HG03439 (cell line): ENCODE measurements at regions not wholly inside any gene's neighbourhood (a gene's known extent, or its start where the extent isn't known, plus 50 kb on each side); places are given as distances from the start of the nearest gene placed in this dataset.

Experiments
- ATAC-seq: cut with Tn5 transposase; IDR thresholded peaks from one replicate; pipeline ENCODE4 v1.9.1; 2021; ENCODE audit warnings: mild to moderate bottlenecking, moderate library complexity; ENCODE audit not compliant: unreplicated experiment

DNA sequence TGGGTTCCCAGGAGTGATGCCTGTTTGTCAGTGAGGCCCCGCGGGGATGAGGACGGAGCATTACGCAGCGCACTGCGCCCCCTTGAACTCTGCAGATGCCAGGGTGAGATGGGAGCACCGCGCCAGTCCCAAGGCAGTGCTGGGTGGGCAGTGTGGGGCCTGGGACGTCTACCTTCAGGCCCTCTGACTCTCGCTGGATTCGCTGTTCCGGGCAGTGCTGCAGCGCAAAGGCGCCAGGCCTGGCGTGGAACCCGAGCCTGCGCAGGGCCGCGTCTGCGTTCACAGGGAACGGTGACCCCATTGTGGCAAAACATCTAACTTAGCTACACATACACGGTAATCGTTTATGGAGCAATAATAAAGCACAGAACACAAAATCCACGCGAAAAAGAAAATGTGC is 257.3 kb downstream of the QKI start:
- no peak for ATAC-seq

GRCh38 chr6:163671355-163671754 is 256.8 kb downstream of the QKI start:
- ATAC-seq, result no peak

- no peak for ATAC-seq
Measured at GRCh38 chr6:163670336-163670735, 255.8 kb downstream of the QKI start.

DNA sequence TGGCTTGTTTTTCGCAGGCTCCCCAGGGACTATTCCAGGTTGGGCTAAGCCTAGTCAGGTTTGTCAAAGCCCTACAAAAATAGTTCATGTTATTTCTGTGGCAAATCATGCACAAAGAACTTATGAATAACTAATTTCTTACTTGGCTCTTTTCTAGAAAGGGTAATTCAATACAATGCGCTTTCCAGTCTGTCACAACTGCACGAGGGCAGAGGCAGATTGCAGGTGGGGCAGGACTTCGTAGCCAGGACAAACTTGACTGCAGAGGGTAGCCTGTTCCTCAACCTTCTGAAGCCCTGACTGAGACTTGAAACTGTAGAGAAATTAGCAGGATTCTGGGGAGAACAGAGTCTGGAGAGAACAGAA is 253.5 kb downstream of the QKI start:
- ATAC-seq, result peak; percentile 50

GRCh38 chr6:163667372-163668060 is 253.0 kb downstream of the QKI start:
- ATAC-seq, result peak; percentile 95

GRCh38 chr6:163665464-163665863 is 250.9 kb downstream of the QKI start:
- no peak for ATAC-seq

GRCh38 chr6:163663575-163663974 is 249.1 kb downstream of the QKI start:
- no peak for ATAC-seq

GRCh38 chr6:163662604-163663225 is 248.2 kb downstream of the QKI start:
- ATAC-seq, result no peak

- ATAC-seq, result peak; percentile 80
Measured at GRCh38 chr6:163661272-163661671, 246.8 kb downstream of the QKI start.

DNA sequence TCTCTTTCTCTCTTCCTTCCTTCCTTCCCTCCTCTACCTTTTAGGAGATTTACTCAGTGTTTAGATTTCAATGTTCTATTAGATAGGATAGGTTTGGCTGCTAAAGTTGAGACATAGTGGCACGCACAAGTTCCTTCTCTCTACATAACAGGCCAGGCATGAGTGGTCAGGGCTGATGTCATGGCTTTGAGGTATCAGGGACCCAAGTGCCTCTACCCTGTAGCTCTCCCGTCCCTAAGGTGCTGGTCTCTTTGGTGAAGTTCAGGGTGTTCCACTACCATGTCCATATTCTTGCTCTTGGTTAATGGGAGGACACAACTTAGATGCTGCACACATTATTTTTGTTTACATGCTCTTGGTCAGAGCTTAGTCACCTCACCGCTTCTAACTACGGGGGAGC is 245.3 kb downstream of the QKI start:
- ATAC-seq, result no peak

GRCh38 chr6:163655217-163656121 is 241.0 kb downstream of the QKI start:
- no peak for ATAC-seq

- no peak for ATAC-seq
Measured at GRCh38 chr6:163651915-163652668, 237.6 kb downstream of the QKI start.

- no peak for ATAC-seq
Measured at GRCh38 chr6:163651426-163651825, 236.9 kb downstream of the QKI start.

DNA sequence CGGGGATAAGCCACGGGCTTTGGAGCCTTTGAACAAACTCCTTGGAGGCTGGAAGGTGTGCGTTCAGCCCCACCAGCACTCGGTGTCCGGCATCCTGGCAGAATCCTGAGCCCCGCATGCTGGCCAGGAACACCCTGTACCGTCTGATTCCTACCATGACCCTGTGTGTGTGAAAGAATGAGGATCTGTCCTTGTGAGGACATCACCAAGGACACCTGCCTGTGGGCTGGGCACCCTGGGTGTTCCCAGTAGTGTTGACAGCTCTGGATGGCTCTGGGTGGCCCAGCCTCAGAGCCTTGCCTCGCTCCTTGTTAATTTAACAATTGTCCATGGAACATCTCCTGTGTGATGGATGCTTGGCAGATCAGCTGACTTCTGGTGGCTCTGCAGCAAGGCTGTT is 234.3 kb downstream of the QKI start:
- no peak for ATAC-seq

GRCh38 chr6:163647624-163648023 is 233.1 kb downstream of the QKI start:
- ATAC-seq, result no peak

DNA sequence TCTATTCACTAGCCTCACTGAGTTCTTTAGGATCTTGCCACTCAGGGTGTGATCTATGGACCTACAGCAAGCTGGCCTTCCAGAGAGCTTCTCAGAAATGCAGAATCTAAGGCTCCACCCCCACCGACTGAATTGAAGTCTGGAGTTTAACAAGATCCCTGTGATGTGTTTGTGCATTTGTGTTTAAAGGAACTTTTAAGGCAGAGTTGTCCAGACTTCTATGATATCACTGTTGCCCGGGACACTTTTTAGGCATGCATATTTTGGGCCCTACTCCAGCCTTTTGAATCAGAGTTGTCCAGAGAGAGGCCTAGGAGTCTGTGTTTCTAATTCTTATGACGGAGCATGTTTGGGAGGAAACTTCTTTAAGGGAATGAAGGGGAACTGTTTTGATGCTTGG is 232.3 kb downstream of the QKI start:
- no peak for ATAC-seq

DNA sequence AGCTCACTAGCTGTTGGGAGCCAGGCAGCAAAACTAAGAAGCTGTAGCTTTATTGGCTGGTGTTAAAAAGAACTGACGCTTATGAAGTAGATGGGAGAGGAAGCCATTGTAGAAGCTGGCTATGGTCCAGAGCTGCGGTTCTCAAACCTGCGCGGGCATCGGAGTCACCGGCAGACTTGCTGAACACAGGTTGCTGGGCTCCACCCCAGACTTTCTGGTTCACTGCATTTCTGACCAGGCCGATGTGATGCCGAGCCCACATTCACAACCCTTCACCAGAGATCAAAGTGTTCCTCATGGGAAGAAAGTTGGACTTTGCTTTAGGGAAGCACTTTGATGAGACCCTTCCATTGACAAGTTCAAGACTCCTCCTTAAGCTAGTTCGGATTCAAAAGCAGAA is 231.6 kb downstream of the QKI start:
- no peak for ATAC-seq

GRCh38 chr6:163645560-163645959 is 231.0 kb downstream of the QKI start:
- ATAC-seq, result no peak

DNA sequence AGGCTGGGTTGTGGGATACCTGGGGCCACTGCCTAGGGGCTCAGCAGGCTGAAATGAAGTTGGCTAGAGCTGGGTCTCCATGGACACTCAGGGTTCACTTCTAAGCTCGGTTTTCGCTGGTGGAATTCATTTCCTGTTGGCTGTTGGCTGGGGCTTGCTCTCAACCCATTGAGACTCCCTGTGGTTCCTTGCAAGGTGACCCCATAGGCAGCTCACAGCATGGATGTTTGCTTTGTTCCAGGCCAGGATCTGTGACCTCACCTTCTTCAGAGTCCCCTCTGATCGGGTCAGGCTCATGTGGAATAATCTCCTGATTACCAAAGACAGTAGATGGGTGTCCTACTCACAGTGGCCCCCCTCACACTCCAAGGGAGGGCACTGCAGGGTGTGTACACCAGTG is 229.3 kb downstream of the QKI start:
- no peak for ATAC-seq

DNA sequence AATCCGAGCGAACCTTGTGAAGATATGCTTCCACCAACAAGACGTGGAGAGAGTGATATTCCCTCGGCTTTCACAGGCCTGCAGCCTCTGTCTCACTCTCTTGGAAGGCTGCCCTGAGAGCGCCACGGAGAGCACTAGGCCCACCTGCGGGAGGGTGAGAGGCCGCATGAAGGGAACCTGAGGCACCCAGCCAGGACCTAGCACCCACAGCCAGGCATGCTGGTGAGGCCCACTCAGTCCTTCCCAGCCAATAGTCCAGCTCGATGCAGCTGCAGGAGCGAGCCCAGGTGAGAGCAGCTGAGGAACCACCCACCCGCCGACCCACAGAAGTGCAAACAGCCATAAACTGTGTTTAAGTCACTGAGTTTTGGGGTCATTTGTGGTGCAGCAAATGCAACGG is 227.2 kb downstream of the QKI start:
- no peak for ATAC-seq

- no peak for ATAC-seq
Measured at GRCh38 chr6:163640641-163641040, 226.1 kb downstream of the QKI start.
